OCI-LY3 (cell line): ENCODE measurements at regions not wholly inside any gene's neighbourhood (a gene's known extent, or its start where the extent isn't known, plus 50 kb on each side); places are given as distances from the start of the nearest gene placed in this dataset.

Experiments
- CTCF ChIP-seq: fragments of 200-600, 300-600 bp; sonication (generic); IDR thresholded peaks from 2 replicates; pipeline ENCODE4 v1.5.1; 2014; ENCODE audit warnings: antibody characterized with exemption, low read length, low read depth
- EZH2phosphoT487 ChIP-seq: fragments of 200-600 bp; shearing (Covaris generic); IDR thresholded peaks from 2 replicates; pipeline ENCODE4 v1.6.1; 2018; ENCODE audit warnings: antibody characterized with exemption, mixed run types, low read depth

- TF ChIP-seq CTCF (no peak), EZH2phosphoT487 (no peak)
Observed at GRCh38 chr2:176647325-176648165, 378.3 kb downstream of the MTX2 start.
